A673 (cell line): ENCODE measurements at regions not wholly inside any gene's neighbourhood (a gene's known extent, or its start where the extent isn't known, plus 50 kb on each side); places are given as distances from the start of the nearest gene placed in this dataset.
A peak's percentile ranks its signal among the peaks of the same experiment; 100 is the strongest.
"Not testable (repeated sequence)": the region's sequence is repeated elsewhere in the genome, so short reads cannot be mapped to it uniquely, and the experiment has no call there.

ENCODE experiments used
- BruUV-seq: library from RNA; stranded (reverse); fragments of 400-500 nt; replicated peaks from 2 replicates; lab custom pipeline; 2021; lab: Mats Ljungman, UMichigan
- CTCF ChIA-PET: fragments of 300-600 bp; sonication (Branson Sonifier 250); formaldehyde crosslinking; loops from one replicate; lab custom pipeline; 2022; ENCODE audit warnings: antibody characterized with exemption; lab: Charles Lee
- POLR2A ChIA-PET: fragments of 300-600 bp; sonication (Branson Sonifier 250); formaldehyde crosslinking; loops from one replicate; lab custom pipeline; 2022; ENCODE audit warnings: antibody characterized with exemption; ENCODE audit not compliant: low non-redundant PET; lab: Charles Lee
- DNase-seq: peaks from one replicate; pipeline ENCODE4 v3.0.0-alpha.2; 2015; ENCODE audit warnings: low spot score
- H3K27ac ChIP-seq: fragments of 200-600 bp; sonication (generic); 2 replicates; pipeline ENCODE4 v1.5.1; 2016; ENCODE audit warnings: mixed run types, low read depth, mild to moderate bottlenecking, mixed read lengths, antibody characterized with exemption, low read length; ENCODE audit not compliant: poor library complexity, severe bottlenecking
- H3K27me3 ChIP-seq: fragments of 200-600 bp; sonication (generic); replicated peaks from 2 replicates; pipeline ENCODE4 v1.6.1; 2017; ENCODE audit warnings: mixed run types, low read depth, mild to moderate bottlenecking, mixed read lengths, antibody characterized with exemption, low read length; ENCODE audit not compliant: insufficient read depth, poor library complexity
- H3K36me3 ChIP-seq: fragments of 200-600 bp; sonication (generic); 2 replicates; pipeline ENCODE4 v1.6.1; 2016; ENCODE audit warnings: mixed run types, mild to moderate bottlenecking, mixed read lengths, antibody characterized with exemption, low read length; ENCODE audit not compliant: insufficient read depth, poor library complexity, severe bottlenecking
- H3K4me1 ChIP-seq: fragments of 200-600 bp; sonication (generic); 2 replicates; pipeline ENCODE4 v1.6.1; 2017; ENCODE audit warnings: mixed run types, mild to moderate bottlenecking, mixed read lengths, antibody characterized with exemption, low read length; ENCODE audit not compliant: insufficient read depth, poor library complexity, severe bottlenecking
- H3K4me3 ChIP-seq: fragments of 200-600 bp; sonication (generic); 2 replicates; pipeline ENCODE4 v1.5.1; 2016; ENCODE audit warnings: low read depth, mixed run types, mild to moderate bottlenecking, mixed read lengths, low read length; ENCODE audit not compliant: poor library complexity, severe bottlenecking
- H3K9me3 ChIP-seq: fragments of 200-600 bp; sonication (generic); 2 replicates; pipeline ENCODE4 v1.6.1; 2016; ENCODE audit warnings: mixed run types, low read depth, mild to moderate bottlenecking, mixed read lengths, antibody characterized with exemption, low read length; ENCODE audit not compliant: poor library complexity, severe bottlenecking
- EZH2 ChIP-seq: fragments of 200-600 bp; sonication (generic); IDR thresholded peaks from 2 replicates; pipeline ENCODE4 v1.6.1; 2017; ENCODE audit warnings: borderline replicate concordance, low read depth, mild to moderate bottlenecking, mixed read lengths, antibody characterized with exemption, low read length; ENCODE audit not compliant: poor library complexity, severe bottlenecking
- intact Hi-C: fragments of 100-400 bp; cut with micrococcal nuclease; formaldehyde crosslinking; loops from one replicate; pipeline ENCODE4 v1.10.0; 2022; ENCODE audit not compliant: unreplicated experiment
- TF ChIP-seq, protein P1 (sequence below): fragments of 300-800, 200-600 bp; sonication (generic); conservative IDR thresholded peaks from 2 replicates; pipeline ENCODE4 v1.5.1; 2017; ENCODE audit warnings: low read depth, mild to moderate bottlenecking, antibody characterized with exemption, low read length, moderate library complexity, mixed read lengths

DNA sequence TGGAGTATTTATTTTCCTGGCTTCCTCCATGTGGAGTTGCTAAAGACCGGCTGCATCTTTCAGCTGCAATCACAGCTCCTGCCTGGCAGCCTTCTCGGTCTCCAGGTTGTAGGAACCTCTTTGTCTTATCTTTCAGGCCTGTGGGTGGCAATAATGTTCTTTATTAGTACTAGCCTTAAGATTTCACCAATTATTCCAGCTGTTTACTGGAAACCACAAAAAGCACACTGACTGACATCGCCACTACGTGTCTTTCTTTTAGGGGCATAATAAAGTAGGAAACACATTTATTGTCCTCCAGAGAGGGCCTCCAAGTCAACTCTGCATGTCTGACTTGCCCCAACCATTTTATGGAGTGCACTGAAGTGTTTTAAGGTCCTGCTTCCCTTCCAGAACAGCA is 1116.5 kb upstream of the TMEM132C start:
- no TSS peak for BruUV-seq
- peaks cover 10% of the 10 kb centered on the region for H3K4me1 ChIP-seq
- no peaks in the 10 kb centered on the region for H3K36me3 ChIP-seq
- intact Hi-C loops = loop anchor here (2.0 kb wide), 2 partner anchors 134 to 142 kb away; no protein-coding TSS in a partner anchor
- ChIA-PET POLR2A (no interaction called here), CTCF (interaction anchor here (1.0 to 1.5 kb wide), 2 partner anchors 42 to 527 kb away, joined by 4 to 5 read pairs; no protein-coding TSS in a partner anchor)
- H3K27ac ChIP-seq = no peak overlapping the region
- no peaks in the 10 kb centered on the region for H3K9me3 ChIP-seq
- no peak overlapping the region for H3K4me3 ChIP-seq
- TF ChIP-seq, protein P1, sequence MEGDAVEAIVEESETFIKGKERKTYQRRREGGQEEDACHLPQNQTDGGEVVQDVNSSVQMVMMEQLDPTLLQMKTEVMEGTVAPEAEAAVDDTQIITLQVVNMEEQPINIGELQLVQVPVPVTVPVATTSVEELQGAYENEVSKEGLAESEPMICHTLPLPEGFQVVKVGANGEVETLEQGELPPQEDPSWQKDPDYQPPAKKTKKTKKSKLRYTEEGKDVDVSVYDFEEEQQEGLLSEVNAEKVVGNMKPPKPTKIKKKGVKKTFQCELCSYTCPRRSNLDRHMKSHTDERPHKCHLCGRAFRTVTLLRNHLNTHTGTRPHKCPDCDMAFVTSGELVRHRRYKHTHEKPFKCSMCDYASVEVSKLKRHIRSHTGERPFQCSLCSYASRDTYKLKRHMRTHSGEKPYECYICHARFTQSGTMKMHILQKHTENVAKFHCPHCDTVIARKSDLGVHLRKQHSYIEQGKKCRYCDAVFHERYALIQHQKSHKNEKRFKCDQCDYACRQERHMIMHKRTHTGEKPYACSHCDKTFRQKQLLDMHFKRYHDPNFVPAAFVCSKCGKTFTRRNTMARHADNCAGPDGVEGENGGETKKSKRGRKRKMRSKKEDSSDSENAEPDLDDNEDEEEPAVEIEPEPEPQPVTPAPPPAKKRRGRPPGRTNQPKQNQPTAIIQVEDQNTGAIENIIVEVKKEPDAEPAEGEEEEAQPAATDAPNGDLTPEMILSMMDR = peak; percentile 27; the same call in 1 of the 2 replicates
- no peak for TF ChIP-seq EZH2
- no peaks in the 10 kb centered on the region for H3K27me3 ChIP-seq
- DNase-seq = peak; percentile 63

DNA sequence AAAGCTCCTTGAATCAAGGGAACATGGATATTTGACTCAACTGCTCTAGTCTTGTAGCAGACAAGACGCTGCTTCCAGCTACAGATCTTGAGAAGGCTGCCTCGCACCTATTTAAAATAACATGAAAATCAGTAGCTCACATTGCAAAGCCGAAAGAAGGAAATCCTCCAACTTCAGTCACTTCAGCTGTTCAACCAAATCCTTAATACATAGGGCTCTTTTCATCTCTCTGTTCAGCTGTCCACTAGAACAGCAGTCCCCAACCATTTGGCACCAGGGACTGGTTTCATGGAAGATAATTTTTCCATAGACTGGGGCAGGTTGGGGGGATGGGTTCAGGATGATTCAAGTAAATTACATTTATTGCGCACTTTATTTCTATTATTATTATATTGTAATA is 1116.0 kb upstream of the TMEM132C start:
- ChIA-PET CTCF (interaction anchor here (1.0 to 1.5 kb wide), 2 partner anchors 42 to 526 kb away, joined by 4 to 5 read pairs; no protein-coding TSS in a partner anchor), POLR2A (no interaction called here)
- Histone ChIP-seq H3K36me3 (no peaks in the 10 kb centered on the region), H3K4me1 (peaks cover 10% of the 10 kb centered on the region), H3K4me3 (no peak overlapping the region), H3K27ac (no peak overlapping the region), H3K9me3 (no peaks in the 10 kb centered on the region), H3K27me3 (no peaks in the 10 kb centered on the region)
- TF ChIP-seq EZH2 = no peak
- TF ChIP-seq, protein P1 = no peak
- DNase-seq = no peak
- no TSS peak for BruUV-seq
- intact Hi-C loops = loop anchor here (2.0 kb wide), 2 partner anchors 134 to 142 kb away; no protein-coding TSS in a partner anchor

DNA sequence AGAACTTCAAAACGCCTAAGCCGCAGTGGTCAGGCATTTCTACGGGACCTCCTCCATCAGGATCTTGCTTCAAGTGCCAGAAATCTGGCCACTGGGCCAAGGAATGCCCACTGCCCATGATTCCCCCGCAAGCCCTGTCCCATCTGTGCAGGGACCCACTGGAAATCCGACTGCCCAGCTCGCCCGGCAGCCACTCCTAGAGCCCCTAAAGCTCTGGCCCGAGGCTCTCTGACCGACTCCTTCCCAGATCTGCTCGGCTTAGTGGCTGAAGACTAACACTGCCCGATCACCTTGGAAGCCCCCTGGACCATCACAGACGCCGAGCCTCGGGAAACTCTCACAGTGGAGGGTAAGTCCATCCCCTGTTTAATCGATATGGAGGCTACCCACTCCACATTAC is 1113.0 kb upstream of the TMEM132C start:
- Histone ChIP-seq H3K9me3 (no peaks in the 10 kb centered on the region), H3K4me1 (peaks cover 10% of the 10 kb centered on the region), H3K36me3 (no peaks in the 10 kb centered on the region), H3K27me3 (no peaks in the 10 kb centered on the region), H3K4me3 (no peak overlapping the region), H3K27ac (no peak overlapping the region)
- no peak for DNase-seq
- TF ChIP-seq, protein P1 = no peak
- no peak for TF ChIP-seq EZH2
- CTCF ChIA-PET = no interaction called here
- POLR2A ChIA-PET = no interaction called here
- intact Hi-C loops = no loop called here
- BruUV-seq = no TSS peak

DNA sequence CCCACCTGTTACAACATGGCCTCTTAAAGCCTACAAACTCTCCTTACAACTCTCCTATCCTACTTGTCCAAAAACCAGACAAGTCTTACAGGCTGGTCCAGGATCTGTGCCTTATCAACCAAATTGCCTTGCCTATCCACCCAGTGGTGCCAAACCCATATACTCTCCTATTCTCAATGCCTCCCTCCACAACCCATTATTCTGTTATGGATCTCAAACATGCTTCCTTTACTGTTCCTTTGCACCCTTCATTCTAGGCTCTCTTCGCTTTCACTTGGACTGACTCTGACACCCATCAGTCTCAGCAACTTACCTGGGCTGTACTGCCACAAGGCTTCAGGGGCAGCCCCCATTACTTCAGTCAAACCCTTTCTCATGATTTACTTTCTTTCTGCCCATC is 1112.1 kb upstream of the TMEM132C start:
- H3K9me3 ChIP-seq, POLR2A ChIA-PET, DNase-seq, intact Hi-C loops, BruUV-seq, H3K27me3 ChIP-seq, H3K4me1 ChIP-seq, CTCF ChIA-PET, H3K27ac ChIP-seq, H3K36me3 ChIP-seq, H3K4me3 ChIP-seq: not testable (repeated sequence)

DNA sequence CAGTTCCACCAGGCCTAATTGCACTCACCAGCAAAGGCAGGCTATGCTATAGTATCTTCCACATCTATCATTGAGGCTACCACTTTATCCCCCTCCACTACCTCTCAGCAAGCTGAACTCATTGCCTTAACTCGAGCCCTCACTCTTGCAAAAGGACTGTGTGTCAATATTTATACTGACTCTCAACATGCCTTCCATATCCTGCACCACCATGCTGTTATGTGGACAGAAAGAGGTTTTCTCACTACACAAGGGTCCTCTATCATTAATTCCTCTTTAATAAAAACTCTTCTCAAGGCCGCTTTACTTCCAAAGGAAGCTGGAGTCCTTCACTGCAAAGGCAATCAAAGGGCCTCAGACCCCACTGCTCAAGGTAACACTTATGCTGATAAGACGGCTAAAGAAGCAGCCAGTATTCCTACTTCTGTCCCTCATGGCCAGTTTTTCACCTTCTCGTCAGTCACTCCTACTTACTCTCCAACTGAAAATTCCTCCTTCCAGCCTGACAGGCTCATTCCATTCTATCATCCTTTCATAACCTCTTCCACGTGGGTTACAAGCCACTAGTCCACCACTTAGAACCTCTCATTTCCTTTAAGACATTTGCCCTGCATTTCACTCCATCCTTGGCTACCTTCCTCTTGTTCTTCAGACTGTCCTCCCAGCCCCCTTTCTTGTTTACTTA is 1110.9 kb upstream of the TMEM132C start:
- POLR2A ChIA-PET, BruUV-seq, CTCF ChIA-PET: not testable (repeated sequence)

More for the DNA sequence above, 1110.9 kb upstream of the TMEM132C start:
- H3K4me3 ChIP-seq, H3K27ac ChIP-seq, intact Hi-C loops, H3K4me1 ChIP-seq, DNase-seq, H3K9me3 ChIP-seq, H3K36me3 ChIP-seq, H3K27me3 ChIP-seq: not testable (repeated sequence)
